ENCODE measurements at regions not wholly inside any gene's neighbourhood (a gene's known extent, or its start where the extent isn't known, plus 50 kb on each side); places are given as distances from the start of the nearest gene placed in this dataset.

GRCh38 chr9:87068177-87068840 is 121.0 kb upstream of the GAS1 start:
- no TSS peak for BruUV-seq (replicated peaks)
- ATAC-seq (no peak), DNase-seq (ENCODE audit: low read depth, low spot score) (no peak)
- Histone ChIP-seq H3K27ac (ENCODE audit: low read depth, low read length) (no peak overlapping the region), H4K20me1 (ENCODE audit: insufficient read depth) (no peaks in the 10 kb centered on the region), H3K36me3 (ENCODE audit: control insufficient read depth in 1 of 2, insufficient read depth in 2 of 2, low read length in 2 of 2) (no peaks in the 10 kb centered on the region), H3K9me2 (ENCODE audit: insufficient read depth) (no peaks in the 10 kb centered on the region), H3K79me2 (ENCODE audit: insufficient read depth, low read length) (no peaks in the 10 kb centered on the region), H2AFZ (ENCODE audit: low read depth, low read length, poor library complexity, severe bottlenecking) (no peak overlapping the region), H3K27me3 (ENCODE audit: insufficient read depth, low read length) (peaks cover 26% of the 10 kb centered on the region), H3K9ac (ENCODE audit: low read length) (no peak overlapping the region), H3K9me3 (ENCODE audit: control insufficient read depth in 1 of 2, insufficient read depth in 1 of 2, low read depth in 1 of 2, low read length in 2 of 2) (no peaks in the 10 kb centered on the region), H3K4me2 (ENCODE audit: low read length) (no peak overlapping the region), H3K4me1 (ENCODE audit: control insufficient read depth in 1 of 2, insufficient read depth in 2 of 2, low read length in 2 of 2) (no peaks in the 10 kb centered on the region), H3K4me3 (replicated peaks in 1 of 2; ENCODE audit: low read depth in 1 of 2, low read length in 2 of 2) (no peak overlapping the region)
- ChIA-PET CTCF (no interaction called here), RAD21 (ENCODE audit: low non-redundant PET in 1 of 2, low total read pairs in 2 of 2, uncharacterized antibody in 2 of 2, unreplicated experiment in 2 of 2) (no interaction called here), POLR2A (no interaction called here)
- TF ChIP-seq EZH2 (IDR thresholded peaks at IDR 0.05) (no peak), CEBPB (IDR thresholded peaks at IDR 0.05; ENCODE audit: low read depth) (no peak), JUND (IDR thresholded peaks at IDR 0.05) (no peak), EGR1 (IDR thresholded peaks at IDR 0.05; ENCODE audit: low read depth) (no peak), ZNF274 (IDR thresholded peaks at IDR 0.05; ENCODE audit: low read depth, low read length) (no peak), POLR2A (IDR thresholded peaks at IDR 0.05; ENCODE audit: borderline replicate concordance, extremely low read depth, insufficient read depth, insufficient read length) (no peak), ELF1 (IDR thresholded peaks at IDR 0.05; ENCODE audit: borderline replicate concordance, low read depth) (no peak), SIN3A (IDR thresholded peaks at IDR 0.05; ENCODE audit: low read depth) (no peak), CTCF (IDR thresholded peaks at IDR 0.05 in 2 of 3, conservative IDR thresholded peaks at IDR 0.05 in 1 of 3; ENCODE audit: borderline replicate concordance in 1 of 3, insufficient read depth in 1 of 3, low read depth in 2 of 3, low read length in 2 of 3) (no peak)
- intact Hi-C loops (cut with micrococcal nuclease), result no loop called here

GRCh38 chr9:87069690-87070089 is 122.4 kb upstream of the GAS1 start:
- Histone ChIP-seq H3K4me2 (ENCODE audit: low read length) (no peak overlapping the region), H3K9me2 (ENCODE audit: insufficient read depth) (no peaks in the 10 kb centered on the region), H3K9me3 (ENCODE audit: control insufficient read depth in 1 of 2, insufficient read depth in 1 of 2, low read depth in 1 of 2, low read length in 2 of 2) (no peaks in the 10 kb centered on the region), H3K27ac (ENCODE audit: low read depth, low read length) (no peak overlapping the region), H3K9ac (ENCODE audit: low read length) (no peak overlapping the region), H3K4me1 (ENCODE audit: control insufficient read depth in 1 of 2, insufficient read depth in 2 of 2, low read length in 2 of 2) (no peaks in the 10 kb centered on the region), H2AFZ (ENCODE audit: low read depth, low read length, poor library complexity, severe bottlenecking) (no peak overlapping the region), H3K4me3 (replicated peaks in 1 of 2; ENCODE audit: low read depth in 1 of 2, low read length in 2 of 2) (no peak overlapping the region), H3K36me3 (ENCODE audit: control insufficient read depth in 1 of 2, insufficient read depth in 2 of 2, low read length in 2 of 2) (no peaks in the 10 kb centered on the region), H4K20me1 (ENCODE audit: insufficient read depth) (no peaks in the 10 kb centered on the region), H3K27me3 (ENCODE audit: insufficient read depth, low read length) (peaks cover 19% of the 10 kb centered on the region), H3K79me2 (ENCODE audit: insufficient read depth, low read length) (no peaks in the 10 kb centered on the region)
- CTCF ChIA-PET, result no interaction called here
- DNase-seq (ENCODE audit: low read depth, low spot score) (no peak), ATAC-seq (no peak)
- no TSS peak for BruUV-seq (replicated peaks)
- RAD21 ChIA-PET (ENCODE audit: low non-redundant PET in 1 of 2, low total read pairs in 2 of 2, uncharacterized antibody in 2 of 2, unreplicated experiment in 2 of 2), result no interaction called here
- POLR2A ChIA-PET, result no interaction called here
- intact Hi-C loops (cut with micrococcal nuclease), result no loop called here
- TF ChIP-seq MAX (IDR thresholded peaks at IDR 0.05) (no peak), RAD21 (IDR thresholded peaks at IDR 0.05; ENCODE audit: low read depth) (no peak), ZFX (IDR thresholded peaks at IDR 0.05) (no peak), SRF (IDR thresholded peaks at IDR 0.05; ENCODE audit: low read depth) (no peak), CBX3 (IDR thresholded peaks at IDR 0.05; ENCODE audit: low read depth) (no peak), ELF1 (IDR thresholded peaks at IDR 0.05; ENCODE audit: borderline replicate concordance, low read depth) (no peak), CTCF (IDR thresholded peaks at IDR 0.05 in 2 of 3, conservative IDR thresholded peaks at IDR 0.05 in 1 of 3; ENCODE audit: borderline replicate concordance in 1 of 3, insufficient read depth in 1 of 3, low read depth in 2 of 3, low read length in 2 of 3) (no peak), SIN3A (IDR thresholded peaks at IDR 0.05; ENCODE audit: low read depth) (no peak), EZH2 (IDR thresholded peaks at IDR 0.05) (no peak)

All from HCT116 (cell line).